Suprapubic skin (tissue), 4 donors: ENCODE measurements at regions not wholly inside any gene's neighbourhood (a gene's known extent, or its start where the extent isn't known, plus 50 kb on each side); places are given as distances from the start of the nearest gene placed in this dataset.
"Not testable (repeated sequence)": the region's sequence is repeated elsewhere in the genome, so short reads cannot be mapped to it uniquely, and the experiment has no call there.

Experiments used
- DNase-seq, 2 donors: peaks; one replicate each; pipeline ENCODE4 v3.0.0-alpha.2; 2019; ENCODE audit warnings: low spot score in 2 of 2
- H3K27ac ChIP-seq: fragments of 200-600 bp; sonication (generic); one replicate; pipeline ENCODE4 v1.5.1; 2019
- H3K27me3 ChIP-seq: fragments of 200-600 bp; sonication (generic); one replicate; pipeline ENCODE4 v1.5.1; 2019
- H3K36me3 ChIP-seq: fragments of 200-600 bp; sonication (generic); one replicate; pipeline ENCODE4 v1.5.1; 2019
- H3K4me1 ChIP-seq: fragments of 200-600 bp; sonication (generic); one replicate; pipeline ENCODE4 v1.5.1; 2019
- H3K4me3 ChIP-seq: fragments of 200-600 bp; sonication (generic); one replicate; pipeline ENCODE4 v1.5.1; 2019; ENCODE audit warnings: mild to moderate bottlenecking
- H3K9me3 ChIP-seq: fragments of 200-600 bp; sonication (generic); one replicate; pipeline ENCODE4 v1.5.1; 2019
- CTCF ChIP-seq, 2 donors: fragments of 200-600 bp in 1 of 2; fragments of 450-650 bp in 1 of 2; sonication (generic) in 1 of 2; IDR thresholded peaks; one replicate each; pipeline ENCODE4 v1.5.1; 2016 to 2019; ENCODE audit warnings: antibody characterized with exemption in 2 of 2, mild to moderate bottlenecking in 1 of 2, moderate library complexity in 1 of 2
- EP300 ChIP-seq: sonication (generic); formaldehyde crosslinking; IDR thresholded peaks from one replicate; pipeline ENCODE4 v1.6.1; 2017; ENCODE audit warnings: antibody characterized with exemption
- POLR2A ChIP-seq, 2 donors: fragments of 450-650 bp; IDR thresholded peaks; one replicate each; pipeline ENCODE4 v1.6.1; 2017; ENCODE audit warnings: antibody characterized with exemption in 2 of 2, mild to moderate bottlenecking in 2 of 2, moderate library complexity in 2 of 2
- POLR2AphosphoS5 ChIP-seq, 3 donors: sonication (generic); formaldehyde crosslinking; IDR thresholded peaks; one replicate each; pipeline ENCODE4 v1.6.1; 2017; ENCODE audit warnings: antibody characterized with exemption in 3 of 3
- WGBS: methylation state at CpG from one replicate; pipeline ENCODE4 v1.1.5; 2018; 5-methylcytosine and 5-hydroxymethylcytosine counted together

GRCh38 chr3:110495201-110495927 is 576.3 kb upstream of the NECTIN3 start:
- Histone ChIP-seq H3K27ac (no peak overlapping the region), H3K36me3 (no peaks in the 10 kb centered on the region), H3K9me3 (no peaks in the 10 kb centered on the region), H3K27me3 (no peaks in the 10 kb centered on the region), H3K4me1 (no peaks in the 10 kb centered on the region), H3K4me3 (no peak overlapping the region)
- TF ChIP-seq POLR2AphosphoS5 (IDR thresholded peaks at IDR 0.05) (no peak), EP300 (no peak), CTCF (IDR thresholded peaks at IDR 0.05) (no peak), POLR2A (IDR thresholded peaks at IDR 0.05) (no peak)
- no peak for DNase-seq
- 88% methylated on average over 7 of the region's 9 CpGs for WGBS

- no peaks in the 10 kb centered on the region for H3K4me1 ChIP-seq
- TF ChIP-seq EP300 (no peak), POLR2A (IDR thresholded peaks at IDR 0.05) (no peak), POLR2AphosphoS5 (IDR thresholded peaks at IDR 0.05) (no peak)
- H3K36me3 ChIP-seq, result no peaks in the 10 kb centered on the region
- no peak overlapping the region for H3K27ac ChIP-seq
- 38% methylated on average over 2 of the region's 2 CpGs for WGBS
- H3K4me3 ChIP-seq, result no peak overlapping the region
- no peak for DNase-seq
- H3K27me3 ChIP-seq, result no peaks in the 10 kb centered on the region
- no peaks in the 10 kb centered on the region for H3K9me3 ChIP-seq
These were observed 567.2 kb upstream of the NECTIN3 start for GRCh38 chr3:110504401-110504800.

GRCh38 chr3:110504901-110505300 is 566.7 kb upstream of the NECTIN3 start:
- Histone ChIP-seq H3K4me1 (no peaks in the 10 kb centered on the region), H3K4me3 (no peak overlapping the region), H3K27me3 (no peaks in the 10 kb centered on the region), H3K9me3 (no peaks in the 10 kb centered on the region), H3K27ac (no peak overlapping the region), H3K36me3 (no peaks in the 10 kb centered on the region)
- TF ChIP-seq EP300, result no peak
- TF ChIP-seq CTCF (IDR thresholded peaks at IDR 0.05), result no peak
- TF ChIP-seq POLR2AphosphoS5 (IDR thresholded peaks at IDR 0.05), result no peak
- TF ChIP-seq POLR2A (IDR thresholded peaks at IDR 0.05), result no peak
- no peak for DNase-seq
- 75% methylated on average over 4 of the region's 4 CpGs for WGBS

- Histone ChIP-seq H3K4me3 (no peak overlapping the region), H3K27me3 (no peaks in the 10 kb centered on the region), H3K27ac (no peak overlapping the region), H3K4me1 (no peaks in the 10 kb centered on the region), H3K36me3 (no peaks in the 10 kb centered on the region), H3K9me3 (no peaks in the 10 kb centered on the region)
- DNase-seq, result no peak
- TF ChIP-seq CTCF (IDR thresholded peaks at IDR 0.05), result no peak
- no peak for TF ChIP-seq POLR2AphosphoS5 (IDR thresholded peaks at IDR 0.05)
- TF ChIP-seq EP300, result no peak
- no peak for TF ChIP-seq POLR2A (IDR thresholded peaks at IDR 0.05)
- WGBS, result 95% methylated on average over 4 of the region's 4 CpGs
These were observed 564.7 kb upstream of the NECTIN3 start for GRCh38 chr3:110506890-110507289.

GRCh38 chr3:110507570-110507969 is 564.0 kb upstream of the NECTIN3 start:
- not testable (repeated sequence) for H3K4me1 ChIP-seq, H3K27ac ChIP-seq, H3K9me3 ChIP-seq, DNase-seq, H3K27me3 ChIP-seq, H3K36me3 ChIP-seq, H3K4me3 ChIP-seq

- no peak overlapping the region for H3K4me3 ChIP-seq
- H3K36me3 ChIP-seq, result no peaks in the 10 kb centered on the region
- no peaks in the 10 kb centered on the region for H3K4me1 ChIP-seq
- 25% methylated on average over 3 of the region's 3 CpGs for WGBS
- H3K27ac ChIP-seq, result no peak overlapping the region
- H3K9me3 ChIP-seq, result no peaks in the 10 kb centered on the region
- H3K27me3 ChIP-seq, result no peaks in the 10 kb centered on the region
- DNase-seq, result no peak
- no peak for TF ChIP-seq POLR2AphosphoS5 (IDR thresholded peaks at IDR 0.05)
- TF ChIP-seq POLR2A (IDR thresholded peaks at IDR 0.05), result no peak
- TF ChIP-seq EP300, result no peak
- TF ChIP-seq CTCF (IDR thresholded peaks at IDR 0.05), result no peak
These were observed 558.7 kb upstream of the NECTIN3 start for GRCh38 chr3:110512961-110513360.
